PFSK-1 (cell line): ENCODE measurements at regions not wholly inside any gene's neighbourhood (a gene's known extent, or its start where the extent isn't known, plus 50 kb on each side); places are given as distances from the start of the nearest gene placed in this dataset.

Source experiments
- POLR2AphosphoS5 ChIP-seq: IDR thresholded peaks from 2 replicates; pipeline ENCODE4 v1.6.1; 2012; ENCODE audit warnings: low read depth, mild to moderate bottlenecking, control low read depth, low read length, moderate library complexity
- TAF1 ChIP-seq: IDR thresholded peaks from 2 replicates; pipeline ENCODE4 v1.6.1; 2012; ENCODE audit warnings: low read length, control low read depth, borderline replicate concordance; ENCODE audit not compliant: insufficient read depth
- TF ChIP-seq, protein P1 (sequence below), 2 experiments: IDR thresholded peaks; 2 replicates each; pipeline versions ENCODE4 v1.6.1 to v1.8.0; 2011 to 2012; ENCODE audit warnings: low read depth in 2 of 2, low read length in 2 of 2, control low read depth in 1 of 2, inconsistent platforms in 1 of 2, mild to moderate bottlenecking in 1 of 2, moderate library complexity in 1 of 2; ENCODE audit not compliant: insufficient read depth in 1 of 2

DNA sequence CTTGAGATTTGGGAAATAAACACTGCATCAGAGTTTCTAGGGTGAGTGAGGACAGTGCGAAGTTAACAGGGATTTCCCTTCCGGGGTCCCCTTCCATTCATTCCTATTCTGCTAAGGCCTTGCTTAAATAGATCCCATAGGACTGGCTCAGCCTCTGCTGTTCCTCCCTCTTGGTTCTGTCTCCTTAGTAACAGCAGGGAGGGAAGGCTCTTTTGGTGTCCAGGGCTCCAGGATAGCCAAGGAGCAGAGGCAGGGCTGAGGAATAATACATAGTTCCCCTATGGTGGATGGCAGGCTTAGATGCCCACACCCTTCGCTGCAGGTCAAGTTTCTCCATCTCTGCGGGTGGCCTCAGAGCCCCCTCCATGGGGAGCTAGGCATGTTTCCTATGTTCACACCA is 591.7 kb downstream of the ACTL7B start:
- TF ChIP-seq POLR2AphosphoS5: no peak
- TF ChIP-seq TAF1: no peak
- TF ChIP-seq, protein P1, sequence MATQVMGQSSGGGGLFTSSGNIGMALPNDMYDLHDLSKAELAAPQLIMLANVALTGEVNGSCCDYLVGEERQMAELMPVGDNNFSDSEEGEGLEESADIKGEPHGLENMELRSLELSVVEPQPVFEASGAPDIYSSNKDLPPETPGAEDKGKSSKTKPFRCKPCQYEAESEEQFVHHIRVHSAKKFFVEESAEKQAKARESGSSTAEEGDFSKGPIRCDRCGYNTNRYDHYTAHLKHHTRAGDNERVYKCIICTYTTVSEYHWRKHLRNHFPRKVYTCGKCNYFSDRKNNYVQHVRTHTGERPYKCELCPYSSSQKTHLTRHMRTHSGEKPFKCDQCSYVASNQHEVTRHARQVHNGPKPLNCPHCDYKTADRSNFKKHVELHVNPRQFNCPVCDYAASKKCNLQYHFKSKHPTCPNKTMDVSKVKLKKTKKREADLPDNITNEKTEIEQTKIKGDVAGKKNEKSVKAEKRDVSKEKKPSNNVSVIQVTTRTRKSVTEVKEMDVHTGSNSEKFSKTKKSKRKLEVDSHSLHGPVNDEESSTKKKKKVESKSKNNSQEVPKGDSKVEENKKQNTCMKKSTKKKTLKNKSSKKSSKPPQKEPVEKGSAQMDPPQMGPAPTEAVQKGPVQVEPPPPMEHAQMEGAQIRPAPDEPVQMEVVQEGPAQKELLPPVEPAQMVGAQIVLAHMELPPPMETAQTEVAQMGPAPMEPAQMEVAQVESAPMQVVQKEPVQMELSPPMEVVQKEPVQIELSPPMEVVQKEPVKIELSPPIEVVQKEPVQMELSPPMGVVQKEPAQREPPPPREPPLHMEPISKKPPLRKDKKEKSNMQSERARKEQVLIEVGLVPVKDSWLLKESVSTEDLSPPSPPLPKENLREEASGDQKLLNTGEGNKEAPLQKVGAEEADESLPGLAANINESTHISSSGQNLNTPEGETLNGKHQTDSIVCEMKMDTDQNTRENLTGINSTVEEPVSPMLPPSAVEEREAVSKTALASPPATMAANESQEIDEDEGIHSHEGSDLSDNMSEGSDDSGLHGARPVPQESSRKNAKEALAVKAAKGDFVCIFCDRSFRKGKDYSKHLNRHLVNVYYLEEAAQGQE (IDR thresholded peaks at IDR 0.05; ENCODE audit: insufficient read depth in 1 of 2, low read depth in 2 of 2, low read length in 2 of 2): no peak
